H1 (cell line): ENCODE measurements at regions not wholly inside any gene's neighbourhood (a gene's known extent, or its start where the extent isn't known, plus 50 kb on each side); places are given as distances from the start of the nearest gene placed in this dataset.

Experiments
- NRF1 ChIP-seq: IDR thresholded peaks from 2 replicates; pipeline ENCODE4 v1.6.1; 2011; ENCODE audit warnings: mild to moderate bottlenecking, low read depth, low read length, improper control_type of control experiment
- POLR2A ChIP-seq, 2 experiments: IDR thresholded peaks; 1 replicate in 1 of 2; 2 replicates in 1 of 2; pipeline ENCODE4 v1.6.1; 2011; ENCODE audit warnings: low read depth in 2 of 2, low read length in 2 of 2, mild to moderate bottlenecking in 2 of 2; ENCODE audit errors: control extremely low read depth in 1 of 2
- RBBP5 ChIP-seq: IDR thresholded peaks from 2 replicates; pipeline ENCODE4 v1.7.1; 2012; ENCODE audit warnings: low read depth, mild to moderate bottlenecking, inconsistent platforms, low read length, moderate library complexity, borderline replicate concordance
- TF ChIP-seq, protein P1 (sequence below), 3 experiments: IDR thresholded peaks; 1 replicate in 2 of 3; 2 replicates in 1 of 3; pipeline versions ENCODE4 v1.5.1 to v1.6.1; 2011; ENCODE audit warnings: low read length in 3 of 3, mild to moderate bottlenecking in 3 of 3, inconsistent platforms in 2 of 3, low read depth in 1 of 3, moderate library complexity in 1 of 3; ENCODE audit not compliant: insufficient read depth in 1 of 3; ENCODE audit errors: control extremely low read depth in 1 of 3

DNA sequence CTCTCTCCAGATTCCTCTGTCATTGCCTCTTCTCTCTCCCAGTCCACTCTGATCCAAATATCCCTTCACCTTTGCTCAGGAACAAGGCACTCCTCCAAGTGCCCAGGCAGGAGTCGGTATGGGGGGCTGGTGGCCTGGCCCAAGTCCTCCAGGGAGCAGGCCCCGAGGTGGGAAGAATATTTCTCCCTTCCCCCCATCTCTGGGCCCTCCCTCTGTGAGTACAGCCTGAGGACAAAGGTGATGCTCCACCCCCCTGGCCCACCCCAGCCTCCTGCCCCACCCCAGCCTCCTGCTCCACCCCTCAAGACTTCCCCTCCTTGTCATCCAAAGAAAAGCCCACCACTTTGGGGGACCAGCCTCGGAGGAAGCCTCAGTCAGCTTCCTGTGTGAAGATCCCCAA, 96.9 kb downstream of the NCR2 start:
- TF ChIP-seq, protein P1, sequence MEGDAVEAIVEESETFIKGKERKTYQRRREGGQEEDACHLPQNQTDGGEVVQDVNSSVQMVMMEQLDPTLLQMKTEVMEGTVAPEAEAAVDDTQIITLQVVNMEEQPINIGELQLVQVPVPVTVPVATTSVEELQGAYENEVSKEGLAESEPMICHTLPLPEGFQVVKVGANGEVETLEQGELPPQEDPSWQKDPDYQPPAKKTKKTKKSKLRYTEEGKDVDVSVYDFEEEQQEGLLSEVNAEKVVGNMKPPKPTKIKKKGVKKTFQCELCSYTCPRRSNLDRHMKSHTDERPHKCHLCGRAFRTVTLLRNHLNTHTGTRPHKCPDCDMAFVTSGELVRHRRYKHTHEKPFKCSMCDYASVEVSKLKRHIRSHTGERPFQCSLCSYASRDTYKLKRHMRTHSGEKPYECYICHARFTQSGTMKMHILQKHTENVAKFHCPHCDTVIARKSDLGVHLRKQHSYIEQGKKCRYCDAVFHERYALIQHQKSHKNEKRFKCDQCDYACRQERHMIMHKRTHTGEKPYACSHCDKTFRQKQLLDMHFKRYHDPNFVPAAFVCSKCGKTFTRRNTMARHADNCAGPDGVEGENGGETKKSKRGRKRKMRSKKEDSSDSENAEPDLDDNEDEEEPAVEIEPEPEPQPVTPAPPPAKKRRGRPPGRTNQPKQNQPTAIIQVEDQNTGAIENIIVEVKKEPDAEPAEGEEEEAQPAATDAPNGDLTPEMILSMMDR (IDR thresholded peaks at IDR 0.05; ENCODE audit: control extremely low read depth in 1 of 3, insufficient read depth in 1 of 3, low read depth in 1 of 3, low read length in 3 of 3) = no peak
- TF ChIP-seq NRF1 (no peak), POLR2A (IDR thresholded peaks at IDR 0.05; ENCODE audit: control extremely low read depth in 1 of 2, low read depth in 2 of 2, low read length in 2 of 2) (no peak), RBBP5 (no peak)
